Endothelial cell of umbilical vein (primary cell): ENCODE measurements at regions not wholly inside any gene's neighbourhood (a gene's known extent, or its start where the extent isn't known, plus 50 kb on each side); places are given as distances from the start of the nearest gene placed in this dataset.

ENCODE experiments used
- BruUV-seq: library from RNA; stranded (reverse); fragments of 400-500 nt; replicated peaks from 2 replicates; lab custom pipeline; 2021; lab: Mats Ljungman, UMichigan
- CTCF ChIA-PET: fragments of 300-600, 350-600 bp; sonication (Branson Sonifier 250); formaldehyde crosslinking; loops from one replicate; lab custom pipeline; 2021; ENCODE audit warnings: antibody characterized with exemption, inconsistent platforms; lab: Charles Lee
- POLR2A ChIA-PET: fragments of 300-600, 350-600 bp; sonication (Branson Sonifier 250); formaldehyde crosslinking; loops from one replicate; lab custom pipeline; 2021; ENCODE audit warnings: antibody characterized with exemption, inconsistent platforms; lab: Charles Lee
- DNase-seq: peaks from one replicate; pipeline ENCODE4 v3.0.0-alpha.2; 2011; ENCODE audit warnings: low read depth, low spot score
- FAIRE-seq: peaks from 2 replicates; lab custom pipeline; 2011; peaks lifted over from hg19 to GRCh38; lab: Jason Lieb, UNC
- H2AFZ ChIP-seq: 2 replicates; pipeline ENCODE4 v1.6.0; 2012; ENCODE audit warnings: low read depth, low read length, control low read depth, inconsistent platforms
- H3K27ac ChIP-seq: 2 replicates; pipeline ENCODE4 v1.5.1; 2011; ENCODE audit warnings: low read depth, mild to moderate bottlenecking, control low read depth, low read length, moderate library complexity; ENCODE audit not compliant: insufficient read depth
- H3K27me3 ChIP-seq, 2 experiments: 2 replicates each; pipeline versions ENCODE4 v1.6.0 to v1.6.1; 2011; ENCODE audit warnings: low read length in 2 of 2, mixed read lengths in 1 of 2; ENCODE audit not compliant: control insufficient read depth in 2 of 2, insufficient read depth in 2 of 2
- H3K36me3 ChIP-seq, 2 experiments: 2 replicates in 1 of 2; 3 replicates in 1 of 2; pipeline ENCODE4 v1.5.1; 2011; ENCODE audit warnings: low read length in 2 of 2, mild to moderate bottlenecking in 1 of 2, moderate library complexity in 1 of 2; ENCODE audit not compliant: control insufficient read depth in 2 of 2, insufficient read depth in 2 of 2; ENCODE audit errors: extremely low read depth in 1 of 2
- H3K4me1 ChIP-seq: 3 replicates; pipeline ENCODE4 v1.5.1; 2011; ENCODE audit warnings: mild to moderate bottlenecking, low read length; ENCODE audit not compliant: control insufficient read depth, insufficient read depth; ENCODE audit errors: extremely low read depth
- H3K4me2 ChIP-seq: 2 replicates; pipeline ENCODE4 v1.6.1; 2011; ENCODE audit warnings: low read length, control low read depth, mixed read lengths; ENCODE audit not compliant: insufficient read depth
- H3K4me3 ChIP-seq, 3 experiments: fragments of 200-600 bp in 1 of 3; sonication (generic), shearing (Covaris generic) in 1 of 3; replicated peaks in 1 of 3; 2 replicates each; pipeline ENCODE4 v1.5.1; 2011 to 2016; ENCODE audit warnings: control low read depth in 3 of 3, low read length in 3 of 3, mild to moderate bottlenecking in 2 of 3, inconsistent platforms in 1 of 3, low read depth in 1 of 3, moderate library complexity in 1 of 3; ENCODE audit not compliant: insufficient read depth in 1 of 3
- H3K79me2 ChIP-seq: 2 replicates; pipeline ENCODE4 v1.6.0; 2012; ENCODE audit warnings: low read length, inconsistent platforms; ENCODE audit not compliant: control insufficient read depth, insufficient read depth
- H3K9ac ChIP-seq: replicated peaks from 2 replicates; pipeline ENCODE3; 2011; ENCODE audit warnings: low read length, control low read depth; ENCODE audit not compliant: insufficient read depth; ENCODE audit errors: extremely low read depth
- H3K9me1 ChIP-seq: replicated peaks from 3 replicates; pipeline ENCODE4 v1.6.0; 2011; ENCODE audit warnings: mild to moderate bottlenecking, low read length; ENCODE audit not compliant: control insufficient read depth, insufficient read depth; ENCODE audit errors: extremely low read depth
- H3K9me3 ChIP-seq: replicated peaks from 2 replicates; pipeline ENCODE4 v1.5.1; 2012; ENCODE audit warnings: low read length, inconsistent platforms; ENCODE audit not compliant: control insufficient read depth, insufficient read depth
- H4K20me1 ChIP-seq: replicated peaks from 2 replicates; pipeline ENCODE3; 2011; ENCODE audit warnings: mild to moderate bottlenecking, low read length; ENCODE audit not compliant: control insufficient read depth, insufficient read depth; ENCODE audit errors: extremely low read depth
- EZH2 ChIP-seq: IDR thresholded peaks from 2 replicates; pipeline ENCODE4 v1.6.1; 2012; ENCODE audit warnings: borderline replicate concordance, low read depth, mild to moderate bottlenecking, moderate library complexity, low read length, inconsistent platforms; ENCODE audit not compliant: severe bottlenecking
- GATA2 ChIP-seq: IDR thresholded peaks from 2 replicates; pipeline ENCODE4 v1.7.0; 2011; ENCODE audit warnings: low read depth, mild to moderate bottlenecking, moderate library complexity, mixed read lengths, low read length; ENCODE audit not compliant: insufficient read length, insufficient read depth
- JUN ChIP-seq: IDR thresholded peaks from 2 replicates; pipeline ENCODE4 v1.6.1; 2011; ENCODE audit warnings: borderline replicate concordance, low read depth; ENCODE audit not compliant: insufficient read length, insufficient read depth
- MYC ChIP-seq: IDR thresholded peaks from one replicate; pipeline ENCODE4 v1.6.1; 2011; ENCODE audit warnings: mild to moderate bottlenecking, low read depth, low read length
- POLR2A ChIP-seq: IDR thresholded peaks from 2 replicates; pipeline ENCODE4 v1.6.1; 2012; ENCODE audit warnings: low read depth, mild to moderate bottlenecking, control low read depth, low read length
- POLR2AphosphoS5 ChIP-seq: IDR thresholded peaks from 2 replicates; pipeline ENCODE4 v1.6.1; 2012; ENCODE audit warnings: low read depth, mild to moderate bottlenecking, control low read depth, low read length, moderate library complexity; ENCODE audit not compliant: insufficient read depth
- dilution Hi-C: fragments of 300-500 bp; cut with MboI; formaldehyde crosslinking; loops from one replicate; pipeline ENCODE4 v1.15.0; 2019; ENCODE audit warnings: low sequenced_read_pairs; ENCODE audit not compliant: extremely low pct_ligation_motif_present
- intact Hi-C: fragments of 100-400 bp; cut with micrococcal nuclease; formaldehyde crosslinking; loops from one replicate; pipeline ENCODE4 v1.10.0; 2022
- TF ChIP-seq, protein P1 (sequence below): IDR thresholded peaks from 2 replicates; pipeline ENCODE4 v1.6.1; 2011; ENCODE audit not compliant: insufficient read depth, insufficient read length
- TF ChIP-seq, protein P2 (sequence below), 2 donors: IDR thresholded peaks; 1 replicate in 1 of 2; 2 replicates in 1 of 2; pipeline ENCODE4 v1.5.1; 2011; ENCODE audit warnings: low read length in 2 of 2, mild to moderate bottlenecking in 2 of 2, moderate library complexity in 2 of 2, control low read depth in 1 of 2, inconsistent platforms in 1 of 2, low read depth in 1 of 2; ENCODE audit not compliant: insufficient read depth in 1 of 2; ENCODE audit errors: extremely low read depth in 1 of 2

- H3K9ac ChIP-seq: no peak overlapping the region
- POLR2A ChIA-PET: no interaction called here
- H2AFZ ChIP-seq: peak overlapping the region; percentile 74
- H3K4me1 ChIP-seq: no peaks in the 10 kb centered on the region
- intact Hi-C loops (no loop called here), dilution Hi-C loops (no loop called here)
- BruUV-seq: no TSS peak
- TF ChIP-seq, protein P1, sequence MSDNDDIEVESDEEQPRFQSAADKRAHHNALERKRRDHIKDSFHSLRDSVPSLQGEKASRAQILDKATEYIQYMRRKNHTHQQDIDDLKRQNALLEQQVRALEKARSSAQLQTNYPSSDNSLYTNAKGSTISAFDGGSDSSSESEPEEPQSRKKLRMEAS: no peak
- TF ChIP-seq MYC (no peak), POLR2AphosphoS5 (no peak), GATA2 (no peak), POLR2A (no peak), EZH2 (no peak), JUN (no peak)
- TF ChIP-seq, protein P2, sequence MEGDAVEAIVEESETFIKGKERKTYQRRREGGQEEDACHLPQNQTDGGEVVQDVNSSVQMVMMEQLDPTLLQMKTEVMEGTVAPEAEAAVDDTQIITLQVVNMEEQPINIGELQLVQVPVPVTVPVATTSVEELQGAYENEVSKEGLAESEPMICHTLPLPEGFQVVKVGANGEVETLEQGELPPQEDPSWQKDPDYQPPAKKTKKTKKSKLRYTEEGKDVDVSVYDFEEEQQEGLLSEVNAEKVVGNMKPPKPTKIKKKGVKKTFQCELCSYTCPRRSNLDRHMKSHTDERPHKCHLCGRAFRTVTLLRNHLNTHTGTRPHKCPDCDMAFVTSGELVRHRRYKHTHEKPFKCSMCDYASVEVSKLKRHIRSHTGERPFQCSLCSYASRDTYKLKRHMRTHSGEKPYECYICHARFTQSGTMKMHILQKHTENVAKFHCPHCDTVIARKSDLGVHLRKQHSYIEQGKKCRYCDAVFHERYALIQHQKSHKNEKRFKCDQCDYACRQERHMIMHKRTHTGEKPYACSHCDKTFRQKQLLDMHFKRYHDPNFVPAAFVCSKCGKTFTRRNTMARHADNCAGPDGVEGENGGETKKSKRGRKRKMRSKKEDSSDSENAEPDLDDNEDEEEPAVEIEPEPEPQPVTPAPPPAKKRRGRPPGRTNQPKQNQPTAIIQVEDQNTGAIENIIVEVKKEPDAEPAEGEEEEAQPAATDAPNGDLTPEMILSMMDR (IDR thresholded peaks at IDR 0.05; ENCODE audit: extremely low read depth in 1 of 2, insufficient read depth in 1 of 2, low read depth in 1 of 2, low read length in 2 of 2): no peak
- H3K4me3 ChIP-seq: no peak overlapping the region
- CTCF ChIA-PET: no interaction called here
- no peak for DNase-seq
- H3K79me2 ChIP-seq: no peaks in the 10 kb centered on the region
- H3K9me1 ChIP-seq: no peaks in the 10 kb centered on the region
- H3K27ac ChIP-seq: no peak overlapping the region
- no peak for FAIRE-seq
- H3K36me3 ChIP-seq: no peaks in the 10 kb centered on the region
- no peaks in the 10 kb centered on the region for H3K27me3 ChIP-seq
- H3K9me3 ChIP-seq: no peaks in the 10 kb centered on the region
- no peaks in the 10 kb centered on the region for H4K20me1 ChIP-seq
- no peak overlapping the region for H3K4me2 ChIP-seq
These were observed 424.1 kb downstream of the NDFIP2 start for GRCh38 chr13:79905018-79905417.
